ENCODE measurements at regions not wholly inside any gene's neighbourhood (a gene's known extent, or its start where the extent isn't known, plus 50 kb on each side); places are given as distances from the start of the nearest gene placed in this dataset.
"Not testable (repeated sequence)": the region's sequence is repeated elsewhere in the genome, so short reads cannot be mapped to it uniquely, and the experiment has no call there.

DNA sequence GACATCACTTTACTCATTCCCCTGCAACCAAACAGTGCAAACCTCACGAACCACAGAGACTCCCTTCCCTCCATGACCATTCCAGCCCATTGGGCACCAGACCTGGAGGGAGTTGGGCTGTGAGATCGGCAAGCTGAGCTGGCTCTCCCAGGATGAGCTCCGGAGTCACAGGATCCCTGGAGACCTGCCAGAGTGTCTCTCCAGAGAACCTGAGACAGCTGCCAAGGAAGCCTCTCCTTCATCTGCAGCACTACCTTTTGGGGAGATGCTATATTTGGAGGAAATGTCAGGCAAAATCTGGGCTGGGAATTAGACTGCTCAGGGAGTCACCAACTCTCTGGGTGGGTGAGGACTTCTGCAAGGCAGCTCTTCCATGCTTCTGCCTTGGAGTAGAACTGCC is 417.4 kb downstream of the TNS1 start:
- DNase-seq (ENCODE audit: low spot score): no peak

DNA sequence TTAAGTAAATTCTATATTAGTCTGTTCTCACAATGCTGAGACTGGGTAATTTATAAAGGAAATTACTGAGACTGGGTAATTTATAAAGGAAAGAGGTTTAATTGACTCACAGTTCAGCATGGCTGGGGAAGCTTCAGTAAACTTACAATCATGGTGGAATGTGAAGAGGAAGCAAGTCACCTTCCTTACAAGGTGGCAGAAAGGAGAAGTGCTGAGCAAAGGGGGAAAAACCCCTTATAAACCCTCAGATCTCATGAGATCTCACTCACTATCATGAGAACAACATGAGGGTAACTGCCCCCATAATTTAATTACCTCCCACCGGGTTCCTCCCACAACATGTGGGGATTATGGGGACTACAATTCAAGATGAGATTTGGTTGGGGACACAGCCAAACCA is 422.4 kb downstream of the TNS1 start:
- not testable (repeated sequence) for DNase-seq (ENCODE audit: low spot score)

DNA sequence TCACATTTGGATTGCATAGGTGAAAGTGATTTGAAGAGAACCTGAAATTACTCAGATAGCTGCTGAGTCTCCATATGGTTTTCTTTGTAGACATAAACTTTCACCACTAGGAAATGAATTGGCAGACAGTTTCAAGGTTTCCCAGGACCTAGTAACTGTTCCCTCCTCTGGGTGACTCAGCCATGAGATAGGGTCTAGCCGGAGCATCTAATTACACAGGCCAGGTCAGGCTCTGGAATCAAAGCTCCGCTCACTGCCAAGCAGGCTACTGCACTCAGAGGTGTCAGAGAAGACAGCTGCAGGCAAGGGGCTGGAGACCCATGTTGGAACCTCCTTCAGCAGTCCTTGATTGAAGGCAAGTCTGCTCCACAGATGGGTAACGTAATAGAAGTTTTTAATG is 429.2 kb downstream of the TNS1 start:
- DNase-seq (ENCODE audit: low spot score): no peak

DNA sequence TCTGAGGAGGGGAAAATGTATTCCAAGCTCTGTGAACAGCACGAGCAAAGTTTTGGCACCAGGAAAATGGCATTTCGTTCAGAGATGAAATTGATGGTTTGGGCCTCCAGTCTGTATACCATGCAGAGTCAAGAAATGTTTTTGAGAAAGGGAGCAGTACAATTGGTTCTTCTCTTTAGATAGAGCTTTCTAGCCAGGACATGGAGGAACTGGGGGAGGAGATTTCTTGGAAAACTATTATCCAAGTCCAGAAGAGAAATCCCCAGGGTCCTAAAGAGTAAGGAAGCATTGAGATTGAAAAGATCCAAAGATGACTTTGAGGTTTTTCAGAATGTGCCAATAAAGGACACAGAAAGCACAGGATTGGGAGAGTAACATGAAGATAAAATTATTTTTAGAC is 432.4 kb downstream of the TNS1 start:
- no peak for DNase-seq (ENCODE audit: low spot score)

DNA sequence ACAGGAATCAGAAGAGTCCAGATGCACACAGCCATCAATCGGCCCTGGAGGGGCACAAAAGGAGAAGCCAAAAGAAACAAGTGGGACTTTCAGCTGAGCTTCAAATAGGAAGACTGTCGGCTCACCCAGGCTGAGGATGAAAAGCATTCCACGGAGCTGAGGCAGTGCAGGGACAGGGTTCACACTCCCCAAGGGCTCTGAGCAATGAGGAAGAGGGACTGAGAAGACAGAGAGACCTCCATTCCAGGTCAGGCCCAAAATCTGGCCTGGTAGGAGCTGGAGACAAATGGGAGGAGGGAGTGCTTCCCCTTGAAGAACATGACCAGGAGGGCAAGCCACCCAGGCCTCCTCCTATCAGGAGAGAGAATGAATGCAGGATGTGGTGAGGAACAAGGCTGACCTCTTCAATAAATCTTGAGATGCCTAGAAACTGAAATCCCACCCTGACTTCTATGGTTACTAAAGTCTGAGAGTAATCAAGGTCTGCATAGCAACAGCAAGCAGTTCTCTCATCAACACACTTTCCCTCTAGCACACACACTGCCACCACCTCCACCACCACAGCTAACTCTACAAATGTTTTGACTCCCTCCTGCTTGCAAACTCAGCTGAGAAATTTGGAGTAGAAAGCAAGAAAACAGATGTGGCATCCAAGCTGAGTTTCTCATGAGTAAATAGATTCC is 434.4 kb downstream of the TNS1 start:
- DNase-seq (ENCODE audit: low spot score): no peak

DNA sequence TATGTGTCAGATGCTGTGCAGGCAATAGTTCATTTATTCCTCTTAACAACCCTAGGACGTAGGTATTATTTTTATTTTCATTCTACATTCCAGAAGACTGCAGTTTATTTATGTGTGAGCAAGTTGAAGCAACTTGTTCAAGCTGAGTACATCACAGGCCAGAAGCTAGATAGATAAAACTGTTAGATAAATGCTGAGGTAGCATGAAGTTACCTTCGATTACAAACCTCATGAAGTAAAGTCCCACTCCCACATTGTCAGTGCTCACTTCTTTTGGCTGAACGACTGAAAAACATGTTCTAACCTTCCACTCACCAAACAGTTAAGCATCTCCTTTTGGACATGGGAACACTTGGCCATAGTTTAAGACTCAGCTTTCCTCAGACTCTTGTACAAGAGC is 439.2 kb downstream of the TNS1 start:
- no peak for DNase-seq (ENCODE audit: low spot score)

DNA sequence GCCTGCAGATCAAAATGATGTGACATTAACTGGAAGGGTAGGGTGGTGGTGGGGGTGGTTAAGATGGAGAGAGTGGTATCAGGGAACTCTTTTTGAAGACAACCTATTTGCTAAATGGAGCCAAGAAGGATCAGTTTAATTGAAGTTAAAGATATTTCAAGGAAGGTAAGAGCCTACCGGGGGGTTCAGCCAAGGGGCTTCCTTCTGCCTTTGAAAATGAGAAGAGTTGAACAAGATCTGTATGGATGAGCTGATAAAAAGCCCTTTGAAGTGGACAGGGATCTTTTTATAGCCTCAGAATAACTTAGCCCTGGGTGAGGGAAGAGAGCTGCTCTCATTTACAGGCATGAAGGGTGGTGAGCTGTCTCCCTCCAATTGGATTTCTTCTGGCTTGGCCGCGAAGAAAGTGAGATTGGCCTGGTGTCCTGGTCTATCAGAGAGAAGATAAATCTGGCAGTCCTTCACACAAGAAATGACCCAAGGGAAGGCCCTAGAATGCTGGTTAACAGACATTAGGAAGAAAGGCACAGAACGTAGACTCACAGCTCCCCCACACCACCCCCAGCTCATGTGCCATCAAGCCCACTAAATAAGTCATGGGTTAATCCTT is 439.8 kb downstream of the TNS1 start:
- DNase-seq (ENCODE audit: low spot score): no peak

DNA sequence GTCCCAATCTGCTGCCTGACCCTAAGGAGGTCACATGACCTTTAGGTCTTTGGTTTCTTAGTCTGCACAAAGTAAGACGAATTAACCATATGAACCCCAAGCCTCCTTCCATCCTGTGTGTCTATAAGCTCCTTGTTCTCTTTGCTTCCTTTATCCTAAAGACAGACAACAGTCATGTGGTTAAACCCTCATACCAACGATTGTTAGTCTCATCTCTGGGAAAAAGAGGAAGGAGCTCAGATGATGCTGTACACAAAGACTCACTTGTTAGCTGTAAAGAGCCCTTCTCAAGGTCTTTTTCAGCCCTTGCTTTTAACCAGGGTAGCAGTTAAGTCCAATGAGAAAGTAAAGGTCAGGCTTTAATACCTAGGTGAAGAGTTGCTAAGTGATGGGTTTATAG is 443.7 kb downstream of the TNS1 start:
- DNase-seq (ENCODE audit: low spot score): no peak

DNA sequence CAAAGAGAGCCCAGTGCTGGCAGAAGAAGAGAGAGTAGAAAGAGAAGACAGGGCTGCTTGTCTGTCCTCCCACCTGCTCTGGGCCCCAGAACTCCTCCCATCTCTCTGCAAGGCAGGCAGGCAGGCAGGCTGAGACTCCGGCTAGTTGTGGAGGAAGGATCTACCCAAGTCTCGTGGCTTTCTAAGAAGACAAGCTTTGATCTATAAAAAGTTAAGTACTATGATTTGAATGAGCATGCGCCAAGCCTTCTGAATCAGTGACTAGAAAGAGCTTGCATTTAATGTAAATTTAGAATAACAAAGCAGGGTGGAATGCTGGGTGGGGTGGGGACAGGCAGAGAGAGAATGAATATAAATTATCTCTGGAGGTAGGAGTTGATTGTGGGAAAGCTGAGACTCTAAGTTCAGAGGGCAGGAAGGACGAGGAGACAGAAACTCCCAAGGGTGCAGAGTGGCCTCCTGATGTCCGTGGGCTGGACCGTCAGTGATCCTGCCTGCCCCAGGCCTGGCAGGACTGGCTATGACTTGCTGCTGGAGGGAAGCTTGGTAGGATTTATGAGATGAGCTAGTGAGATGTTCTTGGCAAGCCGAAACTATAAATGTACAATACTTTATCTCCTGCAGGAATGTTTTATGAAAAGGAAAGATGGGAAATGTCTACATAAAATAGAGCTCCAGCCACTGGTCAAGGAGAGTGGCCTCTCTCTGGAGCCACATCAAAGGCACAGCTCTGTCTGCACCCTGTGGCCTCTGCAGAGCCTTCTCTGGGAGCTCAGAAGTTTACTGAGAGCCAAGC is 447.5 kb downstream of the TNS1 start:
- no peak for DNase-seq (ENCODE audit: low spot score)

DNA sequence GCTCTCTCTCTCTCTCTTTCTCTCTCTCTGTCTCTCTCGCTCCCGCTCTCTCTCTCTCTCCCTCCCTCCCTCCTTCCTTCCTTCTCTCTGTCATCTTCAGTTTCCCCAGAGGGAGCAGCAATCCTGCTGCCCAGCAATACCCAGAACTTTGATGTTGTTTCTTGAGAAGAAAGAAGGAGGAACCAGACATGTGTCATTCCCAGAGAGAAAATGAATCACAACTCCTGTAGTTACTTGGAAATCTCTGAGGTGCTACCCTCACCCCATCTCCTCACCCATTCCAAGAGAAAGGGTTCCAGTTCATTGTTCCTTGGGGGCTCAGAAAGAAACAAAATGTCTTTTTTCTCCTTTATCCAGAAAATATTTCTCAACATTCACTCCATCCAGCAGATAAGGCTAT is 449.1 kb downstream of the TNS1 start:
- no peak for DNase-seq (ENCODE audit: low spot score)

DNA sequence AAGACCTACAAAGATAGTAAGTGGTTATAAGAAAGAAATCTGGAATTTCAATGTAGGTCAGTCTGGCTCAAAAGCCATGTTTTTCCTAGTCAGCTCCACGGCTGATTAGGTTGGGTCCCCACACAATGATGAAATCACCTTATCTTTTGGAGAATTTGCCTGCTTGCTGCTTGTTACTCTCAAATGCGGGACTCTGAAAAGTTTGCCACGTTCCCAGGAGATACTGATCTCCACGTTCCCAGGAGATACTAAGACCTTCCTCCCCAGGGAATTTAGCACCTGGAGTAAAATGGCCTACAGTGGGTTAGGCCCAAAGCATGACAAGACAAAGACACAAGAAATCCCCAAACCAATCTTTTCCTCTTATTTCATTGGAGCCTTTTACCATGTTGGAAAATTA is 449.6 kb downstream of the TNS1 start:
- DNase-seq (ENCODE audit: low spot score): no peak

DNA sequence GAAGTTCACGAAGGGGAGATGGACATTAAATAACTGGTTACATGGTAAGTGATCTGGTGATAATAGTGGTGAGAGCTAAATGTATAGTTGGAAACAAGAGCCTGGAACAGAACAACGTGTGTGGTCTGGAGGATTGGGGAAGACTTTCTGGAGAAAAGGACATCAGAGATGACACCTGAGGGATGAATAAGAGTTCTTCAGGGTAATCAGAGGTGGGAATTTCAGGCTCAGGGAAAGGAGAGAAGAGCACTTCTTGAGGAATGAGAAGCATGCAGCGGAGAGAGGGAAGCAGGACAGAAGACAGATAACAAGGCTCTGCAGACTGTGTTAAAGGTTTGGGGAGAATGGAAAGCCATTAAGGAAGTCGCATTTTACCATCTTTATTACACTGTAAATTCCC is 450.7 kb downstream of the TNS1 start:
- no peak for DNase-seq (ENCODE audit: low spot score)

DNA sequence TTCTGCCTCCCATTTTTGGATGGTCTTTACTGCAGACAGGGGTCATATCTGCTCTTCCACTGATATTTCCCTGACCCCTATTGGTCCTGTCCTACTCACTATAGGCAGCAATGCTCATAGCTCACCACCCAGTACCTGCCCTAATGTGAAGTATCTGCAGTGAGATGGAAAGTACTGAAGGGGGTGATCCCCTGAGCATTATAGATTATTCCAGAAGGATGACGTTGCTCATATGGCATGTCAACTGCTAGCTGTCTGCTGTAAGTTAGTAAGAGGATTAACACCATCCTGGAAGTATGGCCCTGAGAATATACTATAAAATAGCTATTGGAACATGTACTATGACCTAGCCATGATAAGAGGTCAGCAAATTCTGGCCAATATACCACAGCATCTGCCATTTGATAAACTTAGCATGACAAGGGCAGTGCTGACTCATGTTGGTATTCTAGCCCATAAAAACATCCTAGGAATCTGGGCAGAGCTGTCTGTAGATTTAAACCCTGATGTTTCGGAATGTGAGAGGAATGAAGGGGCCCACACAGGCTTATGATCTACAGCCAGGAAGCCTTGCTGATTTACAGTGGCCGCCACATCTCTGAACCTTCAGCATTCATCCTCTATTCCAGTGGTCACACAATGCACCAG is 451.4 kb downstream of the TNS1 start:
- no peak for DNase-seq (ENCODE audit: low spot score)

DNA sequence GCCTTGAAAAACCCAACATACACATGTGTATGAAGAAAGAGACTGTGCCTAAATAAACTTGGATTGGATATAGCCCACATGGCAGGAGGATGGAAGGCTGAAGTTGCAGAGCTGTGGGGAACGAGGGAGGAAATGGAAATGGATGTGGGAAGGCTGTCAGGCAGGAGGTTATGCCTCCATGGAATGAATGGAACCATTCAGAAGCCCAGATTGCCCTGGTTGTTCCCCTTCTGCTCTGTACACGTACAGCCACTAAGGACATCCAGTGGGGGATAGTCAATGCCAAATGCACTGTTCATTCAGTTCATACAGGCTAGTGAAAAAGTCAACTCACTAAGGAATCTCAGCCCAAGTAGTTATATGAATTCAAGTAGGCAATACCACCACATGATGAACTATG is 463.7 kb downstream of the TNS1 start:
- no peak for DNase-seq (ENCODE audit: low spot score)

DNA sequence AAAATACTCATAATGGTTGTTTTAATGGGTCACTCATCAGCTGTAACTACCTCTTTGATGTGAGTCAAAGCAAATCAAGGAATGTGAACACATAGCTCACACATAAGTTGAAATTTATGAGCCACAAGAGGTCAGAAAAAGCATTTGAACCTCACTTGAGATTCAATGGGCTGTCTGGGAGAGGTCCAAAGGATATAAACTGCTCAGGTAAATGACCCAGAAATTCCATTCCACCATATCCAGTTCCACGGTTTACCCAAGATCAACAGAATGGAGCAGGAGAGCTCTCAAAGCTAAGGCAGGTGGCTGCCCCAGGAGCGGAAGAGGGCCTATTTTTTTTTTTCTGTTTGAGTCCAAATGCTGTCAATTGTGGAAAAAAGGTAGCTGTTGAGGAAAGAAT is 464.1 kb downstream of the TNS1 start:
- DNase-seq (ENCODE audit: low spot score): no peak

DNA sequence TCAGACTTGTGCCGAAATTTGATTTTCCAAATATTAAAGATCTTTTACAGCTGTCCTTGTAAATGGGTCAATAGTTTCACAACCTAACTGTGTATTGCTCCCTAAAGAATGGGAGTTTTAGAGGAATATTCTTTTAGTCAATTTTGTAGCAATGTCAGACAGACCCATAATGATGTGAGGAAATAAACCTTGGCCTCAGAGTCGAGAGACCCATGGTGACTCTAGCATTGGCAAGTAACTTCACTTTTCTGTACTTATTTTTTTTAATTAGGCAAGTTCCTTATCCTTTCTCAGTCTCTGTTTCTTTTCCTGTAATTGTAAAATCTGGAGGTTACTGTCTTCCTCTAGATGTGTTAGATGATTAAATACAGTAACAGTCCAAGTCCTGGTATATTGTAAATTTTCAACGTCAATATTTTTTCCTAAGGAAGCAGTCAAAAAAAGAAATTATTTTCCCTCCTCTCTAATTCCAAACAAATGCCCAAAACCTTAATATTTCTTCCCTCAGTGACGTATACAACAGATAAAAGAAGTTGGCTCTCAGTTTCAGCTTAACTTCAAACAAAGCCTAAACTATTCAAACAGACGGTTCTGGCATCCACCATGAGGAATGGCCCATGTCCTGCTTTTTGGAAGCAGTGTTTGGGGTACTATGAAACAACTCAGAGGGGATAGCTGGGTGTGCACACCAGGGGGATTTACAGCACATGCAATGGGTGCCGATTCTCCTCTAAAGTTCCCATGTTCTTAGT is 466.7 kb downstream of the TNS1 start:
- no peak for DNase-seq (ENCODE audit: low spot score)

DNA sequence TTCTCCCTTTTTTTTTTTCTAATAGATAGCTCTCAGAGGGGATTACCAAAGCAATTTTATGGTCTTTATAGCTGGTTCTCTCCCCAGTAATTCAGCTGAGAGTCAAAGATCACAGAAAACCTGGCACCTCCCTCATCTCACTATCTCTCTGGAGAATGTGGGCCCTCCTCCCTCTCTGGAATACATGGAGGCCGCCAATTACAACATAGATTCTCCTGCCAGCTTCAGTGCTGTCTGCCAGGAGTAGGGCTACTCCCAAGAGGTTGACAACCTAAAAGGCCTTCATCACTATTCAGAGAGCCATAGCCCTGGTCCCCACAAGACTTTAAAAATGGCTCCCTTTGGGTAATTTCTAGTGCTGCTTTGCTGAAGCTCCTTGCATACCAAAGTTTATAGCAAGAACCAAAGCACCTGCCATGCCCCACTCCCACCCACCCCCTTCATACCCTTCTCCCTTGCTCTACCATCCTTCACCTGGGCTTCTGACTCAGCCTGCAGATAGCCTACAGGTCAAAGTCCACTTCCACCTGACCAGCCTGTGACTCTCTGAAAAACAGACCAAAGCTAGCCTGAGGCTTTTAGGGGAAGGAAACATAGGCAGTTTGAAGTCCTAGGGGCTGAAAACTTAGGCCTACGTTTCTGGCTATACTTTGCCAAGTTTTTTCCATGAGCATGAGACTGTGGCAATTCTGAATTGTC is 472.3 kb downstream of the TNS1 start:
- DNase-seq (ENCODE audit: low spot score): no peak

DNA sequence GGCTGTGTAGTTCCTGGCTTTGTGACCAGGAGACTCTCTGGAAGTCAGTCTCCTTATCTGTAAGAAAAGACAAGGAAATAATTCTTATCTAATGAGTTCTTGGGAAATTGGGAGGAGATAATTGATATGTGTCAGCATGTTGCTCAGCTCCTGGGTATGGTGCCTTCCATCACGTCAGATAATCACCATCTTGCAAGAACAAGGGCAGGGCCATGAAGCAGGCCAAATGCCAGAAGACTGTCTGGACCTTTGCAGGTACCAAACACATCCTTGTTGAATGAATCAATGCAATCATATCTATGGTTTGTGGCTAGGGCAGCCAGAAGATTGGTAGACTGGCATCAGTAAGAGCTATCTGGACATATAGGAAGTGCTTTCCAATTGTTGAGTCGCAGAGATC is 473.5 kb downstream of the TNS1 start:
- no peak for DNase-seq (ENCODE audit: low spot score)

DNA sequence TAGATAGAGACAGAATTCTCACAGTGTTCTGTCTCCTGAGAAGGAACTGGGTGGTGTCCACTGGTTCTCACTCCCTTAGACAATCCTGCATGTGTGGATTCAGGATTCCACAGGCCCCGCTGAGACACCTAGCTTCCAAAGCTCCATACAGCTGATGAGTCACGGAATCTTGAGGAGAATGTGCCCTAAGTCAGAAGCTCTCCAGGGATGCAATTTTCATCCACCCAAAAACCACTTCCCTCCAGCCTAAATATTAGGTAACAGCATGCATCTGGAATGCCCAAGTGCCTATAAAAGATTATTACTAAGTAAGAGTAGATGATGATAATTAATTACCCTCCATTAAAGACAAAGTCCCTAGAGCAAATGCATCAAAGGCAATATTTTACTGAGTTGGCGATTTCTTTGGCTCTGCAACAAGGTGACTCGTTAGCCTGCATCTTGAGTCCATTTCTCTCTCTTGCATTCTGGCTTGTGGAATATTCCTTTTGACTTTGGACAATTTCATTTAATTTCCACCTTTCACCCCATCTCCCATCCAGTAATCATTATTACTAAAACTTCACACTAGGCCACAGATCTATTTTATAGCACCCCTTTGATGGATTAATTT is 475.1 kb downstream of the TNS1 start:
- no peak for DNase-seq (ENCODE audit: low spot score)

DNA sequence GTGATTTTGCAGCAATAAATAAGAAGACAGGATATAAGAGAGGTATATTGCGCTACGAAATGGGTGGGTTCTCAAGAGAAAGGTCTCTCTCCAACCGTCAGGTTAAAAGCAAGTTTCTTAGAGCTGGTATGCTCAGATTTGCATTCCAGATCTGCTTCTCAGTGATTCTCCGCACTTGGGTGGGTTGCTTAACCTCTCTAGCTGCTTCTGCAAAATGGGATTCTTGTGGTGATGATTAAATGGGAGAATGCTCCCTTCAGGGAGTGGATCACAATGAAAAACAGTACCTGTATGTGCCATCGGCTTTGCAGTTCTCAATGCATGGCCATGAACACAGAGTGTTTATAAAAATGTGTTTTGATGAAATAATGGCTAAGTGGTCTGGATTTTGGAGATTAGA is 477.7 kb downstream of the TNS1 start:
- DNase-seq (ENCODE audit: low spot score): no peak

DNA sequence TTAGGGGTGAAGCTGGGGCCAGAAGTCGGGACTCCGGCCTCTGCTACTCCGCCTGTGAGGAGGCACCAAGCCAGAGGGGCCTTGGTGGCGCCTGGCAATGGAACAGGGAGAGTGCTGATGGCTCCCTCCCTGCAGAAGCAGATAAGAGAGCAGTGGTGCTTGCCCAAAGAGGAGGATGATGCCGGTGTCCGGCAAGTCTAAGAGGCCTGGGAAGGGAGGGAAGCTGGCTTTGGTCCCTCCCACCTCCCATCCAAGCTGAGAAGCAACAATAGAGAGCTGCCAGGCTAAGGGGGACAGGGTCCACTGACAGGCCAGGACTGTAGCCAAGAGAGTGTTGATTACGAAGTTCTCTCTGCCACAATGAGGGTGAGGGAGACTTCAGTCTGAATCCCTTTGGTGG is 479.5 kb downstream of the TNS1 start:
- DNase-seq (ENCODE audit: low spot score): no peak

All from putamen (tissue), 1 donor.